Activated CD8-positive, alpha-beta T cell treated with anti-CD3 and anti-CD28 coated beads for 36 hours (primary cell): ENCODE measurements at regions not wholly inside any gene's neighbourhood (a gene's known extent, or its start where the extent isn't known, plus 50 kb on each side); places are given as distances from the start of the nearest gene placed in this dataset.

Experiments used
- ATAC-seq: fragments of 200-7000 bp; cut with Tn5 transposase; one replicate; pipeline ENCODE4 v1.10.0; 2021; ENCODE audit warnings: mild to moderate bottlenecking, moderate library complexity
- CTCF ChIA-PET: fragments of 350-600 bp; sonication (Branson Sonifier 250); formaldehyde crosslinking; loops from one replicate; lab custom pipeline; 2021; ENCODE audit warnings: antibody characterized with exemption; lab: Charles Lee
- POLR2A ChIA-PET: fragments of 350-600 bp; sonication (Branson Sonifier 250); formaldehyde crosslinking; loops from one replicate; lab custom pipeline; 2021; ENCODE audit warnings: antibody characterized with exemption; lab: Charles Lee
- DNase-seq: peaks from one replicate; pipeline ENCODE4 v3.0.0-alpha.2; 2020
- H3K27ac Mint-ChIP-seq: one replicate; pipeline ENCODE4 v1.8.0; 2021; ENCODE audit warnings: mild to moderate bottlenecking, mixed read lengths
- H3K27me3 Mint-ChIP-seq: one replicate; pipeline ENCODE4 v1.8.0; 2021; ENCODE audit warnings: mixed read lengths
- H3K36me3 Mint-ChIP-seq: one replicate; pipeline ENCODE4 v1.8.0; 2021; ENCODE audit warnings: low read depth, mixed read lengths
- H3K4me1 Mint-ChIP-seq: one replicate; pipeline ENCODE4 v1.8.0; 2021; ENCODE audit warnings: low read depth, mixed read lengths
- H3K4me3 Mint-ChIP-seq: one replicate; pipeline ENCODE4 v1.8.0; 2021; ENCODE audit warnings: mild to moderate bottlenecking, moderate library complexity, mixed read lengths
- H3K9me3 Mint-ChIP-seq: one replicate; pipeline ENCODE4 v1.8.0; 2021; ENCODE audit warnings: mixed read lengths
- CTCF ChIP-seq: fragments of 200-600 bp; IDR thresholded peaks from one replicate; pipeline ENCODE4 v1.8.0; 2022; ENCODE audit warnings: antibody characterized with exemption, mild to moderate bottlenecking
- intact Hi-C: fragments of 100-400 bp; cut with micrococcal nuclease; formaldehyde crosslinking; loops from one replicate; pipeline ENCODE4 v1.10.0; 2022

- Mint-ChIP-seq H3K36me3 (no peaks in the 10 kb centered on the region), H3K4me1 (no peaks in the 10 kb centered on the region), H3K27ac (no peak overlapping the region), H3K4me3 (no peak overlapping the region), H3K9me3 (no peaks in the 10 kb centered on the region), H3K27me3 (no peaks in the 10 kb centered on the region)
- TF ChIP-seq CTCF, result no peak
- no peak for ATAC-seq
- POLR2A ChIA-PET, result no interaction called here
- no peak for DNase-seq
- CTCF ChIA-PET, result interaction anchor here (0.8 kb wide), 1 partner anchor 9 kb away, joined by 3 read pairs; no protein-coding TSS in a partner anchor
- intact Hi-C loops, result no loop called here
These were observed 144.5 kb downstream of the KCTD15 start for GRCh38 chr19:33941133-33941532.

- CTCF ChIA-PET, result interaction anchor here (2.7 kb wide), 1 partner anchor 169 kb away, joined by 9 read pairs; no protein-coding TSS in a partner anchor
- intact Hi-C loops, result no loop called here
- POLR2A ChIA-PET, result no interaction called here
- peaks cover 2% of the 10 kb centered on the region for H3K27me3 Mint-ChIP-seq
- DNase-seq, result no peak
- no peak overlapping the region for H3K4me3 Mint-ChIP-seq
- no peaks in the 10 kb centered on the region for H3K36me3 Mint-ChIP-seq
- no peak overlapping the region for H3K27ac Mint-ChIP-seq
- no peak for ATAC-seq
- H3K4me1 Mint-ChIP-seq, result no peaks in the 10 kb centered on the region
- no peaks in the 10 kb centered on the region for H3K9me3 Mint-ChIP-seq
- no peak for TF ChIP-seq CTCF
These were observed 150.0 kb downstream of the KCTD15 start for GRCh38 chr19:33946535-33947264.

- peaks cover 2% of the 10 kb centered on the region for H3K27me3 Mint-ChIP-seq
- ChIA-PET CTCF (interaction anchor here (2.7 kb wide), 1 partner anchor 169 kb away, joined by 9 read pairs; no protein-coding TSS in a partner anchor), POLR2A (no interaction called here)
- ATAC-seq, result no peak
- H3K9me3 Mint-ChIP-seq, result no peaks in the 10 kb centered on the region
- H3K27ac Mint-ChIP-seq, result no peak overlapping the region
- no peak for TF ChIP-seq CTCF
- no peaks in the 10 kb centered on the region for H3K36me3 Mint-ChIP-seq
- no peaks in the 10 kb centered on the region for H3K4me1 Mint-ChIP-seq
- no peak for DNase-seq
- intact Hi-C loops, result no loop called here
- no peak overlapping the region for H3K4me3 Mint-ChIP-seq
These were observed 150.7 kb downstream of the KCTD15 start for GRCh38 chr19:33947265-33947964.

GRCh38 chr19:33948651-33949335 lies 152.1 kb downstream of the KCTD15 start:
- no peak overlapping the region for H3K4me3 Mint-ChIP-seq
- no peaks in the 10 kb centered on the region for H3K9me3 Mint-ChIP-seq
- no peaks in the 10 kb centered on the region for H3K4me1 Mint-ChIP-seq
- peaks cover 4% of the 10 kb centered on the region for H3K27me3 Mint-ChIP-seq
- H3K36me3 Mint-ChIP-seq, result no peaks in the 10 kb centered on the region
- H3K27ac Mint-ChIP-seq, result no peak overlapping the region
- POLR2A ChIA-PET, result no interaction called here
- no peak for ATAC-seq
- CTCF ChIA-PET, result interaction anchor here (0.5 kb wide), 1 partner anchor 765 kb away, joined by 3 read pairs; no protein-coding TSS in a partner anchor
- TF ChIP-seq CTCF, result no peak
- DNase-seq, result no peak
- intact Hi-C loops, result no loop called here
